ENCODE measurements at regions not wholly inside any gene's neighbourhood (a gene's known extent, or its start where the extent isn't known, plus 50 kb on each side); places are given as distances from the start of the nearest gene placed in this dataset.

DNA sequence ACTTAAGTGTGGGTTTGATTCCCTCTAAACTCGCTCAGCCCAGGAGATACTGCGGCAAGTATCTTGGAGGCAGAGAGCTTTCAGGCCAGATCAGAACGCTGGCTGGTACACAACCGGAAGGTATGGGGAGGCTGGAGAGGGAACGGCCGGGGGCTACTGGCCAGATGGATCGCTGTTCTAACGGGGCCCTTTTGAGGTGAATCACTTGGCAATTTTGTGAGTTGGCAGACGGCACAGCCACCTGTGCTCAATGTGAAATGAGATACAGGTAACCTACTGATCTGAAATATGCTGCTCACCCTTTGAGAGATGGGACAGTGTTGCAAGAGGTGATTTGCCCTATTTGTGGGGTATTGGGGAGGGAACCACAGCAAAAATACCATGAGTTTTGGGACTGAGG lies 622.9 kb upstream of the RBFOX1 start:
- Histone ChIP-seq H3K9me3 (ENCODE audit: insufficient read depth, low read length) (no peaks in the 10 kb centered on the region), H3K9ac (ENCODE audit: low read length) (no peak overlapping the region), H3K36me3 (ENCODE audit: low read length) (no peaks in the 10 kb centered on the region), H3K4me3 (ENCODE audit: insufficient read depth, low read length, poor library complexity, severe bottlenecking) (no peak overlapping the region), H3K79me2 (ENCODE audit: insufficient read depth, low read length) (no peaks in the 10 kb centered on the region), H4K20me1 (ENCODE audit: low read depth, low read length) (no peaks in the 10 kb centered on the region), H3K9me2 (replicated peaks; ENCODE audit: insufficient read depth, low read length) (no peaks in the 10 kb centered on the region), H3F3A (ENCODE audit: insufficient read depth) (no peaks in the 10 kb centered on the region), H3K4me2 (ENCODE audit: low read depth, low read length, poor library complexity, severe bottlenecking) (no peak overlapping the region), H3K27me3 (ENCODE audit: low read length) (no peaks in the 10 kb centered on the region), H3K27ac (ENCODE audit: low read depth, low read length) (no peak overlapping the region), H2AFZ (ENCODE audit: low read depth, low read length, severe bottlenecking) (no peak overlapping the region)
- TF ChIP-seq EZH2phosphoT487 (conservative IDR thresholded peaks at IDR 0.05; ENCODE audit: low read length) = no peak
- TF ChIP-seq, protein P1, sequence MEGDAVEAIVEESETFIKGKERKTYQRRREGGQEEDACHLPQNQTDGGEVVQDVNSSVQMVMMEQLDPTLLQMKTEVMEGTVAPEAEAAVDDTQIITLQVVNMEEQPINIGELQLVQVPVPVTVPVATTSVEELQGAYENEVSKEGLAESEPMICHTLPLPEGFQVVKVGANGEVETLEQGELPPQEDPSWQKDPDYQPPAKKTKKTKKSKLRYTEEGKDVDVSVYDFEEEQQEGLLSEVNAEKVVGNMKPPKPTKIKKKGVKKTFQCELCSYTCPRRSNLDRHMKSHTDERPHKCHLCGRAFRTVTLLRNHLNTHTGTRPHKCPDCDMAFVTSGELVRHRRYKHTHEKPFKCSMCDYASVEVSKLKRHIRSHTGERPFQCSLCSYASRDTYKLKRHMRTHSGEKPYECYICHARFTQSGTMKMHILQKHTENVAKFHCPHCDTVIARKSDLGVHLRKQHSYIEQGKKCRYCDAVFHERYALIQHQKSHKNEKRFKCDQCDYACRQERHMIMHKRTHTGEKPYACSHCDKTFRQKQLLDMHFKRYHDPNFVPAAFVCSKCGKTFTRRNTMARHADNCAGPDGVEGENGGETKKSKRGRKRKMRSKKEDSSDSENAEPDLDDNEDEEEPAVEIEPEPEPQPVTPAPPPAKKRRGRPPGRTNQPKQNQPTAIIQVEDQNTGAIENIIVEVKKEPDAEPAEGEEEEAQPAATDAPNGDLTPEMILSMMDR (IDR thresholded peaks at IDR 0.05; ENCODE audit: insufficient read depth, low read length, poor library complexity, severe bottlenecking) = no peak

DNA sequence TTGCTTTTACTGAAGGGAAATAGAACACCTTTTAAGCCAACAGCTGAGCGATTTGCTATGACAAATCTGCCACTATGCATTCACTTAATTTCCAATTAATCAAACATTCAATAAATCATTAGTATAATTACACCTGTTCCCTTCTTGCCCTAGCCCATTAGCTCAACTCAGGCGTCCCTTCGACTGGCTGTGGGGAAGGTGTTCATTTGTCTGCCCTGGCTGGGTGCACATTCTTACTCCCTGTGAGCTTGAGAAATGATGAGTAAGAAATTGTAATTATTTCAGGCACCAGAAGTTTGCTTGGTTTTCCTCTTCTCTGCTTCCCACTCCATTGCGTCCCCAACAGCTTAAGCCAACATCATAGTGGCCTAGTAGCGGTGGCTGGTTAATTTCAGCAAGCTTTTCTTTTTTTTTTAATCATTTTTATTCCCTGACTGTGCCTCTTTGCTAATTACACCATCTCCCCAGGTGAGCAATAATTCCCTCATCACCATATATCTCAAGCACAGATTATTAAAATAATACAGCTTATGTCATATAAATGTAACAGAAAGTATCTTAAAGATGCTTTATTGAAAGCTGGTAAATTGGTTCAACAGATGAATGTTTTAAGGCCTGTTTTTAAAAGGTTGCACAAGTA lies 623.9 kb upstream of the RBFOX1 start:
- no peaks in the 10 kb centered on the region for H3K9me3 ChIP-seq (ENCODE audit: insufficient read depth, low read length)
- no peak overlapping the region for H3K27ac ChIP-seq (ENCODE audit: low read depth, low read length)
- H3K79me2 ChIP-seq (ENCODE audit: insufficient read depth, low read length) = no peaks in the 10 kb centered on the region
- H3K27me3 ChIP-seq (ENCODE audit: low read length) = no peaks in the 10 kb centered on the region
- no peaks in the 10 kb centered on the region for H3K36me3 ChIP-seq (ENCODE audit: low read length)
- no peak overlapping the region for H3K4me2 ChIP-seq (ENCODE audit: low read depth, low read length, poor library complexity, severe bottlenecking)
- no peak overlapping the region for H2AFZ ChIP-seq (ENCODE audit: low read depth, low read length, severe bottlenecking)
- H3K4me3 ChIP-seq (ENCODE audit: insufficient read depth, low read length, poor library complexity, severe bottlenecking) = no peak overlapping the region
- no peaks in the 10 kb centered on the region for H3K9me2 ChIP-seq (replicated peaks; ENCODE audit: insufficient read depth, low read length)
- TF ChIP-seq, protein P1 (IDR thresholded peaks at IDR 0.05; ENCODE audit: insufficient read depth, low read length, poor library complexity, severe bottlenecking) = no peak
- TF ChIP-seq EZH2phosphoT487 (conservative IDR thresholded peaks at IDR 0.05; ENCODE audit: low read length) = no peak
- no peaks in the 10 kb centered on the region for H3F3A ChIP-seq (ENCODE audit: insufficient read depth)
- no peak overlapping the region for H3K9ac ChIP-seq (ENCODE audit: low read length)
- no peaks in the 10 kb centered on the region for H4K20me1 ChIP-seq (ENCODE audit: low read depth, low read length)

DNA sequence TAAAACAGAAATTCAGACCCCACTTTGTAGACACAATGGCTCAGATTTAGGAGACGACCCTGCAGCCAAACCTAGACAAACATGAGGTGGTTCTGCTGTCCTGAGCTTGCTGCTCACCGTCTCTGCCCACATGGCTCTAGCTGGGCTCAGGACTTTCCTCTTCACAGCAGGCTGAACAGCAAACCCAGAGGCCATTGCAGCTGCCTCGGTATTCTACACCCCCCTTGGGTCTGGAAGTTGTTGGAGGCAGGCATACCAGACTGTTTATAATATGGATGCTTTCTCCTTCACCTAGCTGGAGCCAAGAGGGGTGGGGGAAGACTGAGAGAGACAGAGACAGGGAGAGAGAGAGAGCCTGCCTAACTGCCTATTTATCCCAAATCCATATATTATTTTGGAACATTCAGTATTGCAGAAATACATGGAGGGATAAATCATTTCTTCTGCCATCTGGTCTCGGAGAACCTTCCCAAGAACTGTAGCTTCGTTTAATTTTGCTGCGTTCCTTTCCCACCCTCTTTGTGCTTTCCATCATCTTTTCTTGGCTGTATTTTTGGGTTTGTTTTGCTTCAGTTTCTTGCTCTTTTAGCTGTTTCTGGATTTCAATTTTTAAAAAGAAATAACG lies 628.2 kb upstream of the RBFOX1 start:
- Histone ChIP-seq H3K9me2 (replicated peaks; ENCODE audit: insufficient read depth, low read length) (no peaks in the 10 kb centered on the region), H3K9ac (ENCODE audit: low read length) (no peak overlapping the region)
- no peak for TF ChIP-seq EZH2phosphoT487 (conservative IDR thresholded peaks at IDR 0.05; ENCODE audit: low read length)
- TF ChIP-seq, protein P1 (IDR thresholded peaks at IDR 0.05; ENCODE audit: insufficient read depth, low read length, poor library complexity, severe bottlenecking) = no peak

More for the DNA sequence above, 628.2 kb upstream of the RBFOX1 start:
- Histone ChIP-seq H2AFZ (ENCODE audit: low read depth, low read length, severe bottlenecking) (no peak overlapping the region), H3K4me2 (ENCODE audit: low read depth, low read length, poor library complexity, severe bottlenecking) (no peak overlapping the region), H3F3A (ENCODE audit: insufficient read depth) (no peaks in the 10 kb centered on the region), H3K27me3 (ENCODE audit: low read length) (no peaks in the 10 kb centered on the region), H3K27ac (ENCODE audit: low read depth, low read length) (no peak overlapping the region), H3K9me3 (ENCODE audit: insufficient read depth, low read length) (no peaks in the 10 kb centered on the region), H4K20me1 (ENCODE audit: low read depth, low read length) (no peaks in the 10 kb centered on the region), H3K36me3 (ENCODE audit: low read length) (no peaks in the 10 kb centered on the region), H3K4me3 (ENCODE audit: insufficient read depth, low read length, poor library complexity, severe bottlenecking) (no peak overlapping the region), H3K79me2 (ENCODE audit: insufficient read depth, low read length) (no peaks in the 10 kb centered on the region)

Data from SU-DHL-6 (cell line).